ENCODE measurements at regions not wholly inside any gene's neighbourhood (a gene's known extent, or its start where the extent isn't known, plus 50 kb on each side); places are given as distances from the start of the nearest gene placed in this dataset.
"Not testable (repeated sequence)": the region's sequence is repeated elsewhere in the genome, so short reads cannot be mapped to it uniquely, and the experiment has no call there.

- DNase-seq (ENCODE audit: low spot score) = no peak
Measured at GRCh38 chr11:114942207-114942606, 263.9 kb downstream of the NXPE2 start.

- no peak for DNase-seq (ENCODE audit: low spot score)
Measured at GRCh38 chr11:114949614-114950351, 271.5 kb downstream of the NXPE2 start.

GRCh38 chr11:114953039-114953438, 274.7 kb downstream of the NXPE2 start:
- no peak for DNase-seq (ENCODE audit: low spot score)

GRCh38 chr11:114955923-114956322, 277.6 kb downstream of the NXPE2 start:
- no peak for DNase-seq (ENCODE audit: low spot score)

- DNase-seq (ENCODE audit: low spot score) = no peak
Measured at GRCh38 chr11:114956566-114956965, 278.2 kb downstream of the NXPE2 start.

GRCh38 chr11:114959953-114960505, 281.7 kb downstream of the NXPE2 start:
- DNase-seq (ENCODE audit: low spot score) = no peak

GRCh38 chr11:114960819-114961218, 282.5 kb downstream of the NXPE2 start:
- DNase-seq (ENCODE audit: low spot score) = not testable (repeated sequence)

- no peak for DNase-seq (ENCODE audit: low spot score)
Measured at GRCh38 chr11:114964676-114965214, 286.4 kb downstream of the NXPE2 start.

GRCh38 chr11:114970927-114971645, 292.8 kb downstream of the NXPE2 start:
- no peak for DNase-seq (ENCODE audit: low spot score)

GRCh38 chr11:114972105-114972504, 293.8 kb downstream of the NXPE2 start:
- DNase-seq (ENCODE audit: low spot score) = no peak

- no peak for DNase-seq (ENCODE audit: low spot score)
Measured at GRCh38 chr11:114977651-114978050, 299.3 kb downstream of the NXPE2 start.

GRCh38 chr11:114982141-114982540, 303.8 kb downstream of the NXPE2 start:
- no peak for DNase-seq (ENCODE audit: low spot score)

GRCh38 chr11:114984611-114985163, 306.4 kb downstream of the NXPE2 start:
- no peak for DNase-seq (ENCODE audit: low spot score)

GRCh38 chr11:114986365-114986764, 308.0 kb downstream of the NXPE2 start:
- no peak for DNase-seq (ENCODE audit: low spot score)

- no peak for DNase-seq (ENCODE audit: low spot score)
Measured at GRCh38 chr11:114987186-114987760, 308.9 kb downstream of the NXPE2 start.

GRCh38 chr11:114988644-114989043, 310.3 kb downstream of the NXPE2 start:
- DNase-seq (ENCODE audit: low spot score) = no peak

GRCh38 chr11:114989536-114989935, 311.2 kb downstream of the NXPE2 start:
- DNase-seq (ENCODE audit: low spot score) = no peak

- no peak for DNase-seq (ENCODE audit: low spot score)
Measured at GRCh38 chr11:115005663-115006062, 327.3 kb downstream of the NXPE2 start.

- DNase-seq (ENCODE audit: low spot score) = no peak
Measured at GRCh38 chr11:115007851-115008250, 329.5 kb downstream of the NXPE2 start.

GRCh38 chr11:115008799-115009198, 330.5 kb downstream of the NXPE2 start:
- no peak for DNase-seq (ENCODE audit: low spot score)

- no peak for DNase-seq (ENCODE audit: low spot score)
Measured at GRCh38 chr11:115017529-115017928, 339.2 kb downstream of the NXPE2 start.

- no peak for DNase-seq (ENCODE audit: low spot score)
Measured at GRCh38 chr11:115030166-115030565, 351.8 kb downstream of the NXPE2 start.
